Pons (tissue), 1 donor: ENCODE measurements at regions not wholly inside any gene's neighbourhood (a gene's known extent, or its start where the extent isn't known, plus 50 kb on each side); places are given as distances from the start of the nearest gene placed in this dataset.

ENCODE experiments used
- DNase-seq: peaks from one replicate; pipeline ENCODE4 v3.0.0-alpha.2; 2016; ENCODE audit warnings: low spot score

- DNase-seq: no peak
These were observed 731.5 kb downstream of the XPNPEP1 start for GRCh38 chr10:109191823-109192222.

GRCh38 chr10:109191341-109191740 is 732.0 kb downstream of the XPNPEP1 start:
- DNase-seq: no peak

GRCh38 chr10:109187677-109188076 is 735.6 kb downstream of the XPNPEP1 start:
- no peak for DNase-seq

GRCh38 chr10:109183366-109183765 is 739.9 kb downstream of the XPNPEP1 start:
- DNase-seq: no peak

GRCh38 chr10:109178591-109178990 is 744.7 kb downstream of the XPNPEP1 start:
- no peak for DNase-seq

- no peak for DNase-seq
These were observed 748.8 kb downstream of the XPNPEP1 start for GRCh38 chr10:109174526-109174925.

- DNase-seq: no peak
These were observed 749.4 kb downstream of the XPNPEP1 start for GRCh38 chr10:109173937-109174336.

- no peak for DNase-seq
These were observed 750.2 kb downstream of the XPNPEP1 start for GRCh38 chr10:109173121-109173520.

- no peak for DNase-seq
These were observed 756.4 kb downstream of the XPNPEP1 start for GRCh38 chr10:109166935-109167334.

GRCh38 chr10:109159351-109159750 is 764.0 kb downstream of the XPNPEP1 start:
- no peak for DNase-seq

GRCh38 chr10:109156396-109156795 is 766.9 kb downstream of the XPNPEP1 start:
- DNase-seq: no peak

GRCh38 chr10:109149666-109150350 is 773.5 kb downstream of the XPNPEP1 start:
- DNase-seq: no peak

- no peak for DNase-seq
These were observed 795.9 kb downstream of the XPNPEP1 start for GRCh38 chr10:109127363-109127762.

- no peak for DNase-seq
These were observed 796.8 kb downstream of the XPNPEP1 start for GRCh38 chr10:109126541-109126940.

- no peak for DNase-seq
These were observed 797.3 kb downstream of the XPNPEP1 start for GRCh38 chr10:109126016-109126415.

- DNase-seq: no peak
These were observed 808.1 kb downstream of the XPNPEP1 start for GRCh38 chr10:109115179-109115578.

- no peak for DNase-seq
These were observed 808.7 kb downstream of the XPNPEP1 start for GRCh38 chr10:109114579-109114978.

- no peak for DNase-seq
These were observed 816.7 kb downstream of the XPNPEP1 start for GRCh38 chr10:109106604-109107003.

GRCh38 chr10:109105725-109106124 is 817.6 kb downstream of the XPNPEP1 start:
- no peak for DNase-seq

- DNase-seq: no peak
These were observed 818.5 kb downstream of the XPNPEP1 start for GRCh38 chr10:109104806-109105205.

GRCh38 chr10:109103278-109103677 is 820.0 kb downstream of the XPNPEP1 start:
- DNase-seq: no peak

- no peak for DNase-seq
These were observed 833.5 kb downstream of the XPNPEP1 start for GRCh38 chr10:109089779-109090178.

- no peak for DNase-seq
These were observed 851.8 kb downstream of the XPNPEP1 start for GRCh38 chr10:109071539-109071938.

GRCh38 chr10:109070492-109070891 is 852.8 kb downstream of the XPNPEP1 start:
- DNase-seq: no peak
